ENCODE measurements at regions not wholly inside any gene's neighbourhood (a gene's known extent, or its start where the extent isn't known, plus 50 kb on each side); places are given as distances from the start of the nearest gene placed in this dataset.

DNA sequence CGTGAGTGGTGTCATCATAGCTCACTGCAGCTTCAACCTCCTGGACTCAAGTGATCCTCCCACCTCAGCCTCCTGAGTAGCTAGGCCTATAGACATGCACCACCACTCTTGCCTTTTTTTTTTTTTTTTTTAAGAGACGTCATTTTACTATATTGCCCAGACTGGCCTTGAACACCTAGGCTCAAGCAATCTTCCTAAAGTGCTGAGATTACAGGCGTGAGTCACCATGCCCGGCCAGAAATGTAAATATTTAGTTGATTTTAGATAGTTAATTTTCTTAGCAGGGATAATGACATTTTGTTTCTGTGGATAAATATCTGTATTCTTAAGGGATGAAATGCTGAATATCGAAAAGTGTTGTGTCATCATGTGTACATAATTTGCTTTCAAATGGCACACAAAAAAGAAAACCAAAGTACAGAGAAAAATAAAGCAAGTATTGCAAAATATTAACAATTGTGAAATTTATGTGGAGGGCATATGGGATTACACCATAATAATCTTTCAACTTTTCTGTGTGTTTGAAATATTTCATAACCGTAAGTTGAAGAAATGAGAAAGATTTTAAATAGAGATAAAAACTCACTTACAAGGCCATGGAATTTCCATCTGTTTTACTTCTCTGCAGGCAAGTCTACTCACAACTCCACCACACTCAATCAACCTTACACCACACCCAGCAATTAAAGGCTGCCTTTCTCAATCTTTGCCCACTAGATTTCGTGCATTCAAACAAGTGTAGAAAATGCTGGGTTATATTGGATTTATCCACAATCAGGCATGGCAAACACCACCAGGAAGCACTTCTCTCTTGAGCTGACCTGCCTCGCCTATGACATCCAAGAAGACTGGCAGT, 93.7 kb downstream of the SPTSSA start:
- Histone ChIP-seq H3K4me3 (replicated peaks in 1 of 2; ENCODE audit: low read depth in 1 of 2, low read length in 2 of 2) (no peak overlapping the region), H2AFZ (ENCODE audit: low read depth, low read length, poor library complexity, severe bottlenecking) (no peak overlapping the region), H3K4me2 (ENCODE audit: low read length) (no peak overlapping the region), H3K4me1 (ENCODE audit: control insufficient read depth in 1 of 2, insufficient read depth in 2 of 2, low read length in 2 of 2) (no peaks in the 10 kb centered on the region), H3K79me2 (ENCODE audit: insufficient read depth, low read length) (no peaks in the 10 kb centered on the region), H3K36me3 (ENCODE audit: control insufficient read depth in 1 of 2, insufficient read depth in 2 of 2, low read length in 2 of 2) (no peaks in the 10 kb centered on the region), H3K9me2 (ENCODE audit: insufficient read depth) (no peaks in the 10 kb centered on the region), H3K9ac (ENCODE audit: low read length) (no peak overlapping the region), H3K9me3 (ENCODE audit: control insufficient read depth in 1 of 2, insufficient read depth in 1 of 2, low read depth in 1 of 2, low read length in 2 of 2) (no peaks in the 10 kb centered on the region), H4K20me1 (ENCODE audit: insufficient read depth) (no peaks in the 10 kb centered on the region), H3K27ac (ENCODE audit: low read depth, low read length) (no peak overlapping the region), H3K27me3 (ENCODE audit: insufficient read depth, low read length) (no peaks in the 10 kb centered on the region)
- intact Hi-C loops (cut with micrococcal nuclease), result no loop called here
- ATAC-seq, result no peak
- no peak for DNase-seq (ENCODE audit: low read depth, low spot score)
- no TSS peak for BruUV-seq (replicated peaks)
- ChIA-PET RAD21 (ENCODE audit: low non-redundant PET in 1 of 2, low total read pairs in 2 of 2, uncharacterized antibody in 2 of 2, unreplicated experiment in 2 of 2) (no interaction called here), CTCF (no interaction called here), POLR2A (no interaction called here)
- TF ChIP-seq YY1 (IDR thresholded peaks at IDR 0.05; ENCODE audit: extremely low read depth, insufficient replicate concordance, low read depth, low read length), result no peak
- TF ChIP-seq ELF1 (IDR thresholded peaks at IDR 0.05; ENCODE audit: borderline replicate concordance, low read depth), result no peak
- TF ChIP-seq EGR1 (IDR thresholded peaks at IDR 0.05; ENCODE audit: low read depth), result no peak
- no peak for TF ChIP-seq ATF3 (IDR thresholded peaks at IDR 0.05)
- TF ChIP-seq, protein P1, sequence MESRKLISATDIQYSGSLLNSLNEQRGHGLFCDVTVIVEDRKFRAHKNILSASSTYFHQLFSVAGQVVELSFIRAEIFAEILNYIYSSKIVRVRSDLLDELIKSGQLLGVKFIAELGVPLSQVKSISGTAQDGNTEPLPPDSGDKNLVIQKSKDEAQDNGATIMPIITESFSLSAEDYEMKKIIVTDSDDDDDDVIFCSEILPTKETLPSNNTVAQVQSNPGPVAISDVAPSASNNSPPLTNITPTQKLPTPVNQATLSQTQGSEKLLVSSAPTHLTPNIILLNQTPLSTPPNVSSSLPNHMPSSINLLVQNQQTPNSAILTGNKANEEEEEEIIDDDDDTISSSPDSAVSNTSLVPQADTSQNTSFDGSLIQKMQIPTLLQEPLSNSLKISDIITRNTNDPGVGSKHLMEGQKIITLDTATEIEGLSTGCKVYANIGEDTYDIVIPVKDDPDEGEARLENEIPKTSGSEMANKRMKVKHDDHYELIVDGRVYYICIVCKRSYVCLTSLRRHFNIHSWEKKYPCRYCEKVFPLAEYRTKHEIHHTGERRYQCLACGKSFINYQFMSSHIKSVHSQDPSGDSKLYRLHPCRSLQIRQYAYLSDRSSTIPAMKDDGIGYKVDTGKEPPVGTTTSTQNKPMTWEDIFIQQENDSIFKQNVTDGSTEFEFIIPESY (IDR thresholded peaks at IDR 0.05; ENCODE audit: extremely low read depth, insufficient replicate concordance, low read length), result no peak
- no peak for TF ChIP-seq POLR2A (IDR thresholded peaks at IDR 0.05; ENCODE audit: borderline replicate concordance, extremely low read depth, insufficient read depth, insufficient read length)
- TF ChIP-seq SRF (IDR thresholded peaks at IDR 0.05; ENCODE audit: low read depth), result no peak
- TF ChIP-seq SP1 (IDR thresholded peaks at IDR 0.05; ENCODE audit: low read depth), result no peak

Data from HCT116 (cell line).